ENCODE measurements at regions not wholly inside any gene's neighbourhood (a gene's known extent, or its start where the extent isn't known, plus 50 kb on each side); places are given as distances from the start of the nearest gene placed in this dataset.
"Not testable (repeated sequence)": the region's sequence is repeated elsewhere in the genome, so short reads cannot be mapped to it uniquely, and the experiment has no call there.

DNA sequence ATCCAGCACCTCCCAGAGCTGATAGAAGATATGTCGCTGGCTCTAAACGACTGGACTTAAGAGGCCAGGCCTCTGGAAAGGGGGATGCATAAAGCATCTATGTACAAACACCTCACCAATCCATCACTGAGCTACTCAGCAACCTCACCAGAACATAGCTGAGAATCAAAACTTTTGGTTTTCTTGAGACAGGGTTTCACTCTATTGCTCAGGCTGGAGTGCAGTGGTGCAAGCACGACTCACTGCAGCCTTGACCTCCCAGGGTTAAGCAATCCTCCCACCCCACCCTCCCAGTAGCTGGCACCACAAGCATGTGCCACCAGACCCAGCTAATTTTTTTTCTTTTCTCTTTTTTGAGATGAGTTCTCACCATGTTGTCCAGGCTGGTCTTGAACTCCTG lies 62.9 kb upstream of the MSH6 start:
- no peak overlapping the region for H3K4me3 ChIP-seq (ENCODE audit: low read depth, low read length)
- peak; percentile 36 for DNase-seq (ENCODE audit: low read depth)
- TF ChIP-seq CTCF (conservative IDR thresholded peaks at IDR 0.05; ENCODE audit: low read depth, low read length) = no peak

DNA sequence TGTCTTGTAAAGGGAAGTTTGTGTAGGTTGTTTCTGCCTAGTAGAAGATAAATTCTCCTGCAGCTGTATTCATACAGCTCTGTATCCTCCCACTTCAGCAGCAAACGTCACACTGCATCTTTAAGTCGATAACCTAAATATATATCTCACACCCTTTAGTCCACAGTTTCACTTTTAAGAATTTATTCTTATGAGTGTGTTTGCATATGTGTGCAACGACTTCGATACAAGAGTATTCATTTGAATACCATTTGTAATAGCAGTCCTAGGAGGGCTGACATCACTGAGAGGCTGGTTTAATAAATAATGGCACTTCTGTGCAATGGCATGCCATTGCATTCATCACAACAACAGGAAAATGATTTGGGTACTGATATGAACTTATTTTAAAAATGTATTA lies 63.8 kb upstream of the MSH6 start:
- H3K4me3 ChIP-seq (ENCODE audit: low read depth, low read length) = no peak overlapping the region
- DNase-seq (ENCODE audit: low read depth) = no peak
- TF ChIP-seq CTCF (conservative IDR thresholded peaks at IDR 0.05; ENCODE audit: low read depth, low read length) = no peak

DNA sequence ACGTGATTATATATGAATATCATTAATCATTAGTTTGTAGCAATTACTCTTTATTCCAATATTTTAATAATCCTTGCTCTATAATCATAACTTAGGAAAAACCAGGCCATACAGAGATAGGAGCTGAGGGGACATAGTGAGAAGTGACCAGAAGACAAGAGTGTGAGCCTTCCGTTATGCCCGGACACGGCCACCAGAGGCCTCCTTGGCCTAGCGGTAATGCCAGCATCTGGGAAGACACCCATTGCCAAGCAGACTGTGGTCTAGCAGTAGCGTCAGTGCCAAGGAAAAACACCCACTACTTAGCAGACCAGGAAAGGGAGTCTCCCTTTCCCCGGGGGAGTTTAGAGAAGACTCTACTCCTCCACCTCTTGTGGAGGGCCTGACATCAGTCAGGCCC lies 66.6 kb upstream of the MSH6 start:
- H3K4me3 ChIP-seq (ENCODE audit: low read depth, low read length); DNase-seq (ENCODE audit: low read depth): not testable (repeated sequence)

- no peak overlapping the region for H3K4me3 ChIP-seq (ENCODE audit: low read depth, low read length)
- no peak for TF ChIP-seq CTCF (conservative IDR thresholded peaks at IDR 0.05; ENCODE audit: low read depth, low read length)
- DNase-seq (ENCODE audit: low read depth) = no peak
These were observed 67.4 kb upstream of the MSH6 start for GRCh38 chr2:47715552-47715951.

DNA sequence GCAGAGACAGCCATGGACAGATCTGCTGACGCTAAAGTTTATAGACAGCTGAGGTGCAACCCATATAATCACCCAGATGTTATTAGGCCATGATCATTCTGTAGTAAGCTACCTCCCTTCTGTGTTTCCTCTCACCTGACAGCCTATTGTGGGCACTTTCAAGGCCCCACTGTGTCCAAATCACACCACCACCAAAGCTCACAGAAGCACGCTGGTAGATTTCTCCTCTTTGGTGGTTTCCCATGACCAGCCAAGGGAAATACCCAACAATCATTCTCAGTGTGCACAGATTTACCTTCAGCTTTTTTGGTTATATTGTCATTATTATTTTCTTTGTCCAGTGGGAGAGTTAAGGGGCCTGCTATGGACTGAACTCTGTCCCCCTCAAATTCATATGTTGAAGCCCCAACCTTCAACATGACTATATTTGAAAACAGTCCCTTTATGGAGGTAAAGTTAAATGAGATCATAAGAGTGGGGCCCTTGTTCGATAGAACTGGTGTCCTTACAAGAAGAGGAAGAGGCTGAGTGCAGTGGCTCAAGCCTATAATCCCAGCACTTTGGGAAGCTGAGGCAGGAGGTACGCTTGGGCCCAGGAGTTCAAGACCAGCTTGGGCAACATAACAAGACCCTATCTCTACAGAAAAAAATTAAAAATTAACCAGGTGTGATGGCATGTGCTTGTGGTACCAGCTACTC lies 74.0 kb upstream of the MSH6 start:
- no peak overlapping the region for H3K4me3 ChIP-seq (ENCODE audit: low read depth, low read length)
- TF ChIP-seq CTCF (conservative IDR thresholded peaks at IDR 0.05; ENCODE audit: low read depth, low read length) = no peak
- DNase-seq (ENCODE audit: low read depth) = no peak

DNA sequence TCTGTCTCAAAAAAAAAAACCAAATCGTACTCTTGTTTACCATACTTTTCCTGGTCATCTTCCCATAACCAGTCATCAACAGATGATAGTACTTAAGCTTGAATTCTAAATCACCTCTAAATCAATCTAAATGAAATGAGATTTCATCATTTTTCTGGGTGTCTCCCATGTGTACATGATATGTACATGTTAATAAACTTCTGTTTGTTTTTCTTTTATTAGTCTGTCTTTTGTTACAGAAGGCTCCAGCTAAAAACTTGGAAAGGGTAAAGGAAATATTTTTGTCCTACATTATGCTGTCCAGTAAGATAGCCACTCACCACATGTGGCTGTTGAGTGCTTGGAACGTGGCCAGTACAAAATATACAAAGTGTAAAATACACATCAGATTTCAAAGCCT lies 78.7 kb upstream of the MSH6 start:
- H3K4me3 ChIP-seq (ENCODE audit: low read depth, low read length) = no peak overlapping the region
- DNase-seq (ENCODE audit: low read depth) = no peak
- TF ChIP-seq CTCF (conservative IDR thresholded peaks at IDR 0.05; ENCODE audit: low read depth, low read length) = no peak

- no peak for TF ChIP-seq CTCF (conservative IDR thresholded peaks at IDR 0.05; ENCODE audit: low read depth, low read length)
- H3K4me3 ChIP-seq (ENCODE audit: low read depth, low read length) = no peak overlapping the region
- no peak for DNase-seq (ENCODE audit: low read depth)
These were observed 83.3 kb upstream of the MSH6 start for GRCh38 chr2:47699533-47700215.

GRCh38 chr2:47698436-47698972 lies 84.4 kb upstream of the MSH6 start:
- DNase-seq (ENCODE audit: low read depth) = not testable (repeated sequence)

GRCh38 chr2:47697681-47698435 lies 85.1 kb upstream of the MSH6 start:
- DNase-seq (ENCODE audit: low read depth); H3K4me3 ChIP-seq (ENCODE audit: low read depth, low read length): not testable (repeated sequence)

More at GRCh38 chr2:47698436-47698972, 84.4 kb upstream of the MSH6 start:
- not testable (repeated sequence) for H3K4me3 ChIP-seq (ENCODE audit: low read depth, low read length)
